ENCODE measurements at regions not wholly inside any gene's neighbourhood (a gene's known extent, or its start where the extent isn't known, plus 50 kb on each side); places are given as distances from the start of the nearest gene placed in this dataset.
A peak's percentile ranks its signal among the peaks of the same experiment; 100 is the strongest.

DNA sequence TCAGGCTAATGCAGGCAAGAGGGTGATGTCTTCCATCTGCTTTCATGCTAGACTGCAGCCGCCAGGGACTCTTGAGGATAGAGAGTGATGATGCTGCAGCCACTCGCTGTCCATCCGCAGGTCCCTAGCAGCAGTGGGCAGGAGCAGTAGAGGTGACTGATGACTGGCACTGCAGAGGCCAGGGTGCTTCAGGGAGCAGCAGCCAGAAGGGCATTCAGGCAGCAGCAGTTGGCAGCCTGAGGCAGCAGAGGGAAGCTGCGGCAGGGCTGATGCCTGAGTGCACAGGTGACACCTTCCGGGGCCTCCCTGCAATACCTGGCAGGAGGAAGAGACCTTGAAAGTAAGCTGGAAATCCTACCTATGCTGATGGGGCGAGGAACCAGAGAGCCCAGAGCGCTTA, 214.2 kb downstream of the ICOS start:
- H3K4me3 ChIP-seq (ENCODE audit: low read length) = no peak overlapping the region
- DNase-seq (ENCODE audit: low read depth) = no peak

GRCh38 chr2:204152616-204153015, 216.1 kb downstream of the ICOS start:
- peak; percentile 76 for DNase-seq (ENCODE audit: low read depth)
- H3K4me3 ChIP-seq (ENCODE audit: low read length) = no peak overlapping the region
- no peak for TF ChIP-seq CTCF (conservative IDR thresholded peaks at IDR 0.05; ENCODE audit: low read depth, low read length)

More for the DNA sequence above, 214.2 kb downstream of the ICOS start:
- TF ChIP-seq CTCF (conservative IDR thresholded peaks at IDR 0.05; ENCODE audit: low read depth, low read length) = no peak

GRCh38 chr2:204154863-204155262, 218.3 kb downstream of the ICOS start:
- DNase-seq (ENCODE audit: low read depth) = no peak
- no peak overlapping the region for H3K4me3 ChIP-seq (ENCODE audit: low read length)
- TF ChIP-seq CTCF (conservative IDR thresholded peaks at IDR 0.05; ENCODE audit: low read depth, low read length) = no peak

DNA sequence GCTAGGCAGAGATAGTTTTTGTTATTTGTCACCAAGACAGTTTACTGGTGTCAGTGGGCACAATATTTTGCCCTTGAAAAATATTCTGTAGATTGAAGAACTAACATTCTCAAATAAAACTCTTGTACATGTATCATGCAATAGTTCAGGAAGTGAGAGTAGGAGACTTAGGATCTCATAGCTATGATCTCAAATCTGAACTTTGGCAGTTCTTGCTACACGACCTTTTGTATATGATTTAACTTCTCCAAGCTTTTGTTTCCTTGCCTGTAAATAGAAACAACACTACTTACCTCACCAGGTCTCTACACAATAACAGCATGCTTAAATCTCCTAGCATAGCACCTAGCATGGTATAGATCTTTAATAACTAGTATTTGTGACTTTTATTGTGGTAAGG, 219.9 kb downstream of the ICOS start:
- no peak overlapping the region for H3K4me3 ChIP-seq (ENCODE audit: low read length)
- no peak for TF ChIP-seq CTCF (conservative IDR thresholded peaks at IDR 0.05; ENCODE audit: low read depth, low read length)
- no peak for DNase-seq (ENCODE audit: low read depth)

- DNase-seq (ENCODE audit: low read depth) = no peak
- no peak overlapping the region for H3K4me3 ChIP-seq (ENCODE audit: low read length)
- no peak for TF ChIP-seq CTCF (conservative IDR thresholded peaks at IDR 0.05; ENCODE audit: low read depth, low read length)
These were observed 221.1 kb downstream of the ICOS start for GRCh38 chr2:204157684-204158083.

- no peak for DNase-seq (ENCODE audit: low read depth)
- TF ChIP-seq CTCF (conservative IDR thresholded peaks at IDR 0.05; ENCODE audit: low read depth, low read length) = no peak
- H3K4me3 ChIP-seq (ENCODE audit: low read length) = no peak overlapping the region
These were observed 223.0 kb downstream of the ICOS start for GRCh38 chr2:204159526-204159925.

GRCh38 chr2:204160989-204161388, 224.4 kb downstream of the ICOS start:
- DNase-seq (ENCODE audit: low read depth) = no peak
- no peak for TF ChIP-seq CTCF (conservative IDR thresholded peaks at IDR 0.05; ENCODE audit: low read depth, low read length)
- H3K4me3 ChIP-seq (ENCODE audit: low read length) = no peak overlapping the region

Measured in retinal pigment epithelial cell (primary cell).